Mesendoderm (in vitro differentiated cells): ENCODE measurements at regions not wholly inside any gene's neighbourhood (a gene's known extent, or its start where the extent isn't known, plus 50 kb on each side); places are given as distances from the start of the nearest gene placed in this dataset.

Experiments
- DNase-seq: peaks from one replicate; pipeline ENCODE4 v3.0.0; 2013
- H2AK5ac ChIP-seq: 2 replicates; pipeline ENCODE4 v1.6.1; 2013; ENCODE audit warnings: low read length, inconsistent platforms
- H2BK120ac ChIP-seq: 2 replicates; pipeline ENCODE4 v1.6.1; 2013; ENCODE audit warnings: low read depth, mild to moderate bottlenecking, low read length, moderate library complexity, mixed read lengths
- H2BK15ac ChIP-seq: replicated peaks from 2 replicates; pipeline ENCODE4 v1.6.1; 2013; ENCODE audit warnings: low read depth, mild to moderate bottlenecking, moderate library complexity
- H2BK5ac ChIP-seq: 2 replicates; pipeline ENCODE4 v1.6.1; 2013; ENCODE audit warnings: low read length, inconsistent platforms
- H3K18ac ChIP-seq: 2 replicates; pipeline ENCODE4 v1.6.1; 2013; ENCODE audit warnings: mild to moderate bottlenecking, low read length, mixed read lengths
- H3K23ac ChIP-seq: one replicate; pipeline ENCODE4 v1.6.1; 2013; ENCODE audit warnings: low read length
- H3K27ac ChIP-seq: 2 replicates; pipeline ENCODE4 v1.5.1; 2013; ENCODE audit warnings: low read depth, mild to moderate bottlenecking, inconsistent platforms, low read length, moderate library complexity
- H3K27me3 ChIP-seq: 2 replicates; pipeline ENCODE4 v1.6.1; 2013; ENCODE audit warnings: low read length, control low read depth, mild to moderate bottlenecking, inconsistent platforms; ENCODE audit not compliant: insufficient read depth, poor library complexity
- H3K36me3 ChIP-seq: 2 replicates; pipeline ENCODE4 v1.6.1; 2013; ENCODE audit warnings: low read length, inconsistent platforms; ENCODE audit not compliant: control insufficient read depth, insufficient read depth
- H3K4ac ChIP-seq: one replicate; pipeline ENCODE4 v1.6.1; 2013; ENCODE audit warnings: low read depth, mild to moderate bottlenecking, low read length, moderate library complexity
- H3K4me1 ChIP-seq: 2 replicates; pipeline ENCODE4 v1.6.1; 2013; ENCODE audit warnings: low read depth, low read length, inconsistent platforms; ENCODE audit not compliant: control insufficient read depth
- H3K4me2 ChIP-seq: 2 replicates; pipeline ENCODE4 v1.6.1; 2013; ENCODE audit warnings: low read length
- H3K4me3 ChIP-seq: 2 replicates; pipeline ENCODE4 v1.5.1; 2013; ENCODE audit warnings: mild to moderate bottlenecking, low read length
- H3K56ac ChIP-seq: one replicate; pipeline ENCODE4 v1.6.1; 2013; ENCODE audit warnings: low read length
- H3K79me1 ChIP-seq: 2 replicates; pipeline ENCODE4 v1.6.1; 2013; ENCODE audit warnings: low read length, inconsistent platforms
- H3K79me2 ChIP-seq: 2 replicates; pipeline ENCODE4 v1.6.1; 2013; ENCODE audit warnings: mild to moderate bottlenecking, low read length; ENCODE audit not compliant: control insufficient read depth, insufficient read depth
- H3K9ac ChIP-seq: 2 replicates; pipeline ENCODE4 v1.6.1; 2013; ENCODE audit warnings: low read length, inconsistent platforms
- H4K5ac ChIP-seq: one replicate; pipeline ENCODE4 v1.6.1; 2013; ENCODE audit warnings: low read length
- H4K8ac ChIP-seq: one replicate; pipeline ENCODE4 v1.6.1; 2013; ENCODE audit warnings: low read depth, mild to moderate bottlenecking, control low read depth, low read length, moderate library complexity
- WGBS: extraction: QIAGEN DNeasy Blood & Tissue Kit; methylation state at CpG from one replicate; pipeline ENCODE4 v1.1.7; 2013; ENCODE audit warnings: low lambda C conversion rate, missing lambda C conversion rate; ENCODE audit not compliant: insufficient coverage; ENCODE audit errors: extremely low coverage; 5-methylcytosine and 5-hydroxymethylcytosine counted together

DNA sequence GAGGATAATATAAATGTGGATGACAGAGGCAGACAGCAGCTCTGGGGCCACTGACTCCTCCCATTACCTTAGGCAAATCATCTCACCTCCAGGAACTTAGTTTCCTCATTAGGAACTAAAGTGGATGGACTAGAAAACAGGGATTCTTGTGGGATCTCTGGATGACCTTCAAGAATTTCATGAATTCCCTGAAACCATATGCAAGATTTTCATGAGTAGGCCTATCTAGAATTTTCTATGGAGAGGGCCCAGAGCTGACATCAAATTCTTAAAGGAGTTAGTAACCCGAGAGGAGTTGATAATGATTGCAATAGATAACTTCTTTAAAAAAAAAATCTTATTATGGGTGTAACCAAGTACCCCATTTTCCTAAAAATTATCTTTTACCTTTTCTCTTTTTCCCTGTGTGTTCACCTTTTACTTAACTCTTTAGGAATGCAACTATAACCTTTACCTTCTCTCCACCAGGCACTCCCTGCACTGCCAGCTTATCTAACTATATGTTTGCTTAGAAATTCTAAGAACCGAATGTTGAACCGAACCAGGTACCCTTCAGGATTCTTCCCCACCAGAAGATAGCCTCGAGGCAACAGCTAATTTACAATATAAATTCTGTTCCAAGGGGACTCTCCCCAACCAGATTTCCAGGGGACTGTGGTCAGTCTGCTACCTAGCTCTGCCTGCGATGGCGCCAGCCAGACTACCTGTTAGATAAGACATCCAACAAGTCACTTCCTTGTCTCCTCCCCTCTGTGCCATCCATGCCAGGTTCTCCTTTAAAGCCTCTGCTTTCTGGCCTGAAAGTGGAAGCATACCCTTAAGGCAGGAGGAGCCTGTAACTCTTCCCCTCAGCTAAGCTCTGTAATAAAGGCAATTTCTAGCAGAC is 86.0 kb downstream of the GCNT4 start:
- Histone ChIP-seq H3K36me3 (no peaks in the 10 kb centered on the region), H3K4me3 (no peak overlapping the region), H3K4ac (no peak overlapping the region), H3K27me3 (no peaks in the 10 kb centered on the region), H2AK5ac (no peak overlapping the region), H3K27ac (no peak overlapping the region), H3K56ac (no peak overlapping the region), H4K8ac (no peak overlapping the region), H2BK15ac (no peak overlapping the region), H2BK5ac (no peak overlapping the region), H4K5ac (no peak overlapping the region), H3K4me1 (no peaks in the 10 kb centered on the region), H3K79me1 (no peaks in the 10 kb centered on the region), H2BK120ac (no peak overlapping the region), H3K79me2 (no peaks in the 10 kb centered on the region), H3K9ac (no peak overlapping the region), H3K23ac (no peak overlapping the region), H3K18ac (no peak overlapping the region), H3K4me2 (no peak overlapping the region)
- no CpG with 5 or more reads among the region's 6 CpGs for WGBS
- peak; percentile 47 for DNase-seq

DNA sequence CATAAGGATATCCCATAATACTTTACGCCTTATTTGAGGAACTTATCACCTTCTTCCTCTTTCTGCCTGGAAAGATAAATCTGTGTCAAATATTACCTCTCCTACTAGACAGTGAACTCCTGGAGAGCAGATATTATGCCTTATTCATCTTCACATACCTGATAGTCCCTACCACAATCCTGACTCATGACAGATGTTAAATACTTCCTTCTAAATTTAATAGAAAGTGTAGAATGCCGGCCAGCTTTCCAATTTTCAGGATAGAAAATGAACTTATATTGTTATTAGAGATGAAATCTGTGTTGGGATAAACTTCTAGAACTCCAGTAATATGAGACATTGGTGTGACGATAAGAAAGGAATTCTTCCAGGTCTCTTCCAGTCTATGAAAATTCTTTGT is 89.0 kb downstream of the GCNT4 start:
- H2AK5ac ChIP-seq, result no peak overlapping the region
- no peak overlapping the region for H3K56ac ChIP-seq
- H2BK5ac ChIP-seq, result no peak overlapping the region
- no peak overlapping the region for H2BK120ac ChIP-seq
- H3K4me3 ChIP-seq, result no peak overlapping the region
- H3K79me1 ChIP-seq, result no peaks in the 10 kb centered on the region
- H4K8ac ChIP-seq, result no peak overlapping the region
- H3K4ac ChIP-seq, result no peak overlapping the region
- H3K23ac ChIP-seq, result no peak overlapping the region
- DNase-seq, result no peak
- no peaks in the 10 kb centered on the region for H3K27me3 ChIP-seq
- no peak overlapping the region for H3K4me2 ChIP-seq
- no peak overlapping the region for H2BK15ac ChIP-seq
- no peak overlapping the region for H4K5ac ChIP-seq
- H3K79me2 ChIP-seq, result no peaks in the 10 kb centered on the region
- no peaks in the 10 kb centered on the region for H3K36me3 ChIP-seq
- H3K27ac ChIP-seq, result no peak overlapping the region
- H3K18ac ChIP-seq, result no peak overlapping the region
- no peak overlapping the region for H3K9ac ChIP-seq
- no peaks in the 10 kb centered on the region for H3K4me1 ChIP-seq
- no CpG with 5 or more reads among the region's 3 CpGs for WGBS

DNA sequence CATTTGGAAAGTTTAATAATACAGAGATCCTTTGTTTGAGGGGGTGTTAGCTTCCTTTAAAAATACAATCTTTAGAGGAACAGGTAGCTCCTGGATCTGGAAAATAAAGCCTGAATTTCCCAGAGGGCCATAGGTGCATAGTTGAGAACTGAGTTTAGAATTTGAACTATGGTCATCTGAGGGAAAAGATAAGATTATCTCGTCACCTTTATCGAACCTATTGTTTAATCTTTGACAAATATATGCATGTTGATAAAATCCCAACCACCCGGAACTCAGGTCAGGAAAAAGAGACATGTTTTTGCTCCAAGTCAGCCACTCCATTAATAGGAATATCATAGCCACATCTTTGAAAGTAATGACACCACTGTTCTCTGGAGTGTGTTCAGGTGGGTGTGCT is 91.7 kb upstream of the FAM169A start:
- H3K4me2 ChIP-seq, result no peak overlapping the region
- no peak overlapping the region for H3K4me3 ChIP-seq
- H3K4me1 ChIP-seq, result no peaks in the 10 kb centered on the region
- DNase-seq, result peak; percentile 48
- no peak overlapping the region for H3K9ac ChIP-seq
- H3K79me1 ChIP-seq, result no peaks in the 10 kb centered on the region
- H2BK120ac ChIP-seq, result no peak overlapping the region
- H3K27ac ChIP-seq, result peak overlapping the region; percentile 16
- H4K8ac ChIP-seq, result no peak overlapping the region
- peak overlapping the region; percentile 64 for H3K18ac ChIP-seq
- H2AK5ac ChIP-seq, result no peak overlapping the region
- no peak overlapping the region for H3K4ac ChIP-seq
- WGBS, result no CpG with 5 or more reads among the region's 3 CpGs
- no peak overlapping the region for H2BK15ac ChIP-seq
- H3K56ac ChIP-seq, result no peak overlapping the region
- no peak overlapping the region for H2BK5ac ChIP-seq
- no peaks in the 10 kb centered on the region for H3K79me2 ChIP-seq
- no peak overlapping the region for H4K5ac ChIP-seq
- no peak overlapping the region for H3K23ac ChIP-seq
- H3K36me3 ChIP-seq, result no peaks in the 10 kb centered on the region
- H3K27me3 ChIP-seq, result no peaks in the 10 kb centered on the region

DNA sequence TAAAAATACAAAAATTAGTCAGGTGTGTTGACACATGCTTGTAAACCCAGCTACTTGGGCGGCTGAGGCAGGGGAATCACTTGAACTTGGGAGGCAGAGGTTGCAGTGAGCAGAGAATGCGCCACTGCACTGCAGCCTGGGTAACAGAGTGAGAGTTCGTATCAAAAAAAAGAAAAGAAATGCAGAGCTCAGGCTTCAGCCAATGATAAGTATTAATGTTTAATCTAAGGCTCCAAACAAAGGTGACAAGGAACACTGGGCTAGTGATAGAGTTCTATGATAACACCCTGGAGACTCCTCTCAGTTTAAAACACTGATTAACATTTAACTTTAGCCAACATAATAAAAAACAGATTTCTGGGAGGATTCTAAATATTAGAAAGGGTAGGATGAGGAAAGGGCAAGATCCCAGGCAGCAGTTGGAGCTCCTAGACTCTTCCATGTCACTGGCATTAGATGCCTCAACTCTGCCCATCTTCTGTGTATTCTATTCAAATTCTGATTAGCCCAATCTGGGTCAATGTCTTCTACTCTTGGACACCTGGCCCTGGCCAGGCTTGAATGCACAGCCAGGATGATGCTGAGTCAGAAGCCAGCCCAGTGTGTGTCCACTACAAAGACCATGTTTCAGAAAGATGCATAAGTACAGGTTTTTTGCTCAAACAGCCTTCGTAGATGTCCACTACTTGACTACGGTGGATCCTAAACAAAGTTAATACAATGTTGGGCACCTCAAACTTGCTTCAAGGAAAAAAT is 91.0 kb upstream of the FAM169A start:
- no peak overlapping the region for H2AK5ac ChIP-seq
- no peak overlapping the region for H3K4ac ChIP-seq
- no peaks in the 10 kb centered on the region for H3K4me1 ChIP-seq
- no CpG with 5 or more reads among the region's 5 CpGs for WGBS
- no peak overlapping the region for H3K27ac ChIP-seq
- no peak overlapping the region for H3K9ac ChIP-seq
- no peak overlapping the region for H3K23ac ChIP-seq
- no peak overlapping the region for H2BK120ac ChIP-seq
- H2BK15ac ChIP-seq, result no peak overlapping the region
- H3K27me3 ChIP-seq, result no peaks in the 10 kb centered on the region
- H3K79me2 ChIP-seq, result no peaks in the 10 kb centered on the region
- no peaks in the 10 kb centered on the region for H3K36me3 ChIP-seq
- H3K56ac ChIP-seq, result no peak overlapping the region
- H3K4me2 ChIP-seq, result no peak overlapping the region
- H2BK5ac ChIP-seq, result no peak overlapping the region
- no peak overlapping the region for H3K4me3 ChIP-seq
- H3K18ac ChIP-seq, result peak overlapping the region; percentile 86
- H3K79me1 ChIP-seq, result no peaks in the 10 kb centered on the region
- no peak overlapping the region for H4K8ac ChIP-seq
- DNase-seq, result no peak
- H4K5ac ChIP-seq, result no peak overlapping the region

DNA sequence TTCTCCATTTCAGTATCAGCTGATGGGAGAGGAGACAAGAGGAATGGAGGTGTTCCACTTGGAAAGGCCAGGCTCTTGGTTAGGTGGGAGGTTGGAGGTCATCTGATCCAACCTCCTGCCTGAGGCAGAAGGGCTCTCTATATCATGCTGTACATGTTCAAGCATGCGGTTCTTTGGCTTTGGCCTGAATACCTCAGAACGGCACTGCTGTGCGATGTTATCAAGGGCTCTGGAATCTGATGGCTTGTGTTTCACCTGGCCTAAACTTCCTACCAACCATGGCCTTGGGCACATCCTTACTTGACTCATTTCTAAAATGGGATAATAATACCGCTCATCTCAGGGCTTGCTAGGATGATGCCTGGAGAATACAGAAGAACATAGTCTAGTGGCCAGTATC is 90.1 kb upstream of the FAM169A start:
- Histone ChIP-seq H3K27ac (no peak overlapping the region), H4K8ac (no peak overlapping the region), H2BK5ac (no peak overlapping the region), H3K4ac (no peak overlapping the region), H3K4me1 (no peaks in the 10 kb centered on the region), H3K4me3 (no peak overlapping the region), H3K56ac (no peak overlapping the region), H3K9ac (no peak overlapping the region), H2AK5ac (peak overlapping the region; percentile 25), H3K18ac (no peak overlapping the region), H3K23ac (no peak overlapping the region), H2BK15ac (no peak overlapping the region), H3K36me3 (no peaks in the 10 kb centered on the region), H3K27me3 (no peaks in the 10 kb centered on the region), H2BK120ac (no peak overlapping the region), H3K79me2 (no peaks in the 10 kb centered on the region), H3K4me2 (no peak overlapping the region), H3K79me1 (no peaks in the 10 kb centered on the region), H4K5ac (no peak overlapping the region)
- DNase-seq, result no peak
- no CpG with 5 or more reads among the region's 4 CpGs for WGBS
